Panc1 (cell line): ENCODE measurements at regions not wholly inside any gene's neighbourhood (a gene's known extent, or its start where the extent isn't known, plus 50 kb on each side); places are given as distances from the start of the nearest gene placed in this dataset.

Experiments
- ATAC-seq: fragments of 200-7000 bp; cut with Tn5 transposase; 2 replicates; pipeline ENCODE4 v1.9.1; 2020; ENCODE audit warnings: mild to moderate bottlenecking, moderate library complexity
- BruUV-seq: library from RNA; stranded (reverse); fragments of 400-500 nt; replicated peaks from 2 replicates; lab custom pipeline; 2021; lab: Mats Ljungman, UMichigan
- CTCF ChIA-PET: fragments of 300-600 bp; sonication (Branson Sonifier 250); formaldehyde crosslinking; loops from one replicate; lab custom pipeline; 2022; ENCODE audit warnings: antibody characterized with exemption; lab: Charles Lee
- POLR2A ChIA-PET: fragments of 300-600 bp; sonication (Branson Sonifier 250); formaldehyde crosslinking; loops from one replicate; lab custom pipeline; 2022; ENCODE audit warnings: antibody characterized with exemption; lab: Charles Lee
- DNase-seq: peaks from one replicate; pipeline ENCODE4 v3.0.0-alpha.2; 2010; ENCODE audit warnings: low read depth, low spot score
- H3K27ac ChIP-seq: 2 replicates; pipeline ENCODE4 v1.5.1; 2011; ENCODE audit warnings: mild to moderate bottlenecking, low read length, inconsistent platforms
- H3K27me3 ChIP-seq: fragments of 200-500 bp; sonication (Bioruptor generic); 2 replicates; pipeline ENCODE4 v1.6.0; 2014; ENCODE audit warnings: low read length, inconsistent platforms; ENCODE audit not compliant: control insufficient read depth, insufficient read depth
- H3K36me3 ChIP-seq: fragments of 200-500 bp; sonication (Bioruptor generic); 2 replicates; pipeline ENCODE4 v1.5.1; 2014; ENCODE audit warnings: inconsistent platforms, mild to moderate bottlenecking, low read length, moderate library complexity; ENCODE audit not compliant: control insufficient read depth, insufficient read depth
- H3K4me1 ChIP-seq: 2 replicates; pipeline ENCODE4 v1.5.1; 2011; ENCODE audit warnings: inconsistent platforms, mild to moderate bottlenecking, low read length, moderate library complexity; ENCODE audit not compliant: control insufficient read depth, insufficient read depth
- H3K4me3 ChIP-seq, 2 experiments: 2 replicates each; pipeline ENCODE4 v1.5.1; 2011 to 2012; ENCODE audit warnings: low read depth in 2 of 2, low read length in 2 of 2, mild to moderate bottlenecking in 2 of 2, inconsistent platforms in 1 of 2, moderate library complexity in 1 of 2
- H3K9me3 ChIP-seq: fragments of 200-500 bp; sonication (Bioruptor generic); 2 replicates; pipeline ENCODE4 v1.5.1; 2014; ENCODE audit warnings: low read depth, mild to moderate bottlenecking, inconsistent platforms, low read length, moderate library complexity; ENCODE audit not compliant: control insufficient read depth, insufficient read depth
- POLR2AphosphoS5 ChIP-seq: IDR thresholded peaks from 2 replicates; pipeline ENCODE4 v1.6.1; 2012; ENCODE audit warnings: mild to moderate bottlenecking, low read depth, low read length, moderate library complexity
- SIN3A ChIP-seq: IDR thresholded peaks from 2 replicates; pipeline ENCODE4 v1.6.1; 2012; ENCODE audit warnings: low read depth, mild to moderate bottlenecking, low read length, moderate library complexity, borderline replicate concordance; ENCODE audit not compliant: insufficient read depth
- TCF7L2 ChIP-seq: IDR thresholded peaks from 2 replicates; pipeline ENCODE4 v1.6.1; 2011; ENCODE audit warnings: mild to moderate bottlenecking, low read depth, low read length, inconsistent platforms
- in situ Hi-C: cut with HindIII; loops from 2 replicates; pipeline ENCODE4 v1.10.0; 2016; ENCODE audit warnings: low sequenced_read_pairs, low pct_unique_long_range_greater_than_20kb
- intact Hi-C: fragments of 100-400 bp; cut with micrococcal nuclease; formaldehyde crosslinking; loops from one replicate; pipeline ENCODE4 v1.10.0; 2022; ENCODE audit not compliant: unreplicated experiment
- TF ChIP-seq, protein P1 (sequence below): fragments of 450-650 bp; IDR thresholded peaks from 2 replicates; pipeline ENCODE4 v1.5.1; 2017; ENCODE audit warnings: mild to moderate bottlenecking
- TF ChIP-seq, protein P2 (sequence below), 2 experiments: IDR thresholded peaks; 2 replicates each; pipeline ENCODE4 v1.6.1; 2011 to 2012; ENCODE audit warnings: low read depth in 2 of 2, control low read depth in 1 of 2, low read length in 1 of 2, mild to moderate bottlenecking in 1 of 2, moderate library complexity in 1 of 2; ENCODE audit not compliant: insufficient read depth in 1 of 2

DNA sequence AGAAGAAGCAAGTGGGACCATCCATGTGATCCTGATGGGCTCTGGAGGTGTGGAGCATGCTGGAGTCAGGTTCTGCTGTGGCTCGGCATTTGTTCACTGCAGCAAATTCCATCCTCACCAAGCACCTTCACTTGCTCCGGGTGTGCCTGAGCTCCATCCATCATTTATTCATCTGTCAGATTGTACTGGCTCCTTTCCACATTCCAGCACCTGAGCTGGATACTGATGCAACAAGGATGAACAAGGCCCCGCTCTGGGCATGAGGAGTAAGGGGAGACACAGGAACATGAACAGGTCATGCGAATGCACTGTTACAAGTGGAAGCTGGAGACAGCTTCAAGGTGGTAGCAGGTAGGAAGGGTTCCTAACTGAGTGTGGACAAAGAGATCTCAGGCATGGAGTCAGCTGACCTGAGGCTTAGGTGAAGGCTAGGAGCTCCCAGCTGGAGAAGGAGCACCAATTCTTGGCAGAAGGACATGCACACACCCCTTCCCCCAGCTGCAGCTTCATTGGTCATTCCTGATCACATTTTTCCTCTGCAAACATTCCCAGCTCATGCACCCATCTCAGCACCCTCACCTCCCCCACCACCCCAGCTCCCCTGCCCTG, 133.7 kb upstream of the ZMIZ1 start:
- DNase-seq: no peak

DNA sequence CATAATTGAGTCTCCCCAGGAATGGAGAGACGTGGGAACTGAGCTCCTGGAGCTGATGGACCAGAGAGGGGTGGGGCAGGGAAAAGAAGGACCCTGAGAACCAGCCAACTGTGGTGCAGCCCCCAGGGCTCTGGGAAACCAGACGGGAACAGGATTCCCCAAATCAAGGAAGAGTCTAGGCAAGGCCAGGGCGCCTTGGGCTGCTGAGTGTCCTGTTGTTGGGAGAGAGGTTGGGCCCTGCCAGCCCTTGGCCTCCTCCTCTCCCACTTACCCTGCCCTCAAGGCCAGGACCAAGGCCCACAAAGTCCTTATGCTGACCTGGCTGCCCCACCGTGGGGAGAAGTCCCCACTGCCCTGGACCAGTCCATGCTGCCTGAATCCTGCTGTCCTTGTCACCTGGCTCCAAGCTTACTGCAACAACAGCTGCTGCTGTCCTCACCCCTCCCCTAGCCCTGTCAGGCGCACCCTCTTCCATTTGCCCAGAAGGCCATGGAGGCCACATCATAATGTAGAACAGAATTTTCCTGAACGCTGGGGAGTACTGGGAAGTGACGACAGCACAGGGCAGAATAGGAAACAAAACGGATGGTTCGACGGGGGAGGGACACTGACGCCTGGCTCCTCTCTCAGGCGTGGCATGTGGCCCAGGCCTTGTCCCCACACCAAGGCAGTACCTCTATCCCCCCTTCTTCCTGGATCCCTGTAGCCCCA, 132.9 kb upstream of the ZMIZ1 start:
- Histone ChIP-seq H3K4me1 (no peaks in the 10 kb centered on the region), H3K36me3 (no peaks in the 10 kb centered on the region), H3K27me3 (no peaks in the 10 kb centered on the region), H3K27ac (no peak overlapping the region), H3K4me3 (no peak overlapping the region), H3K9me3 (no peaks in the 10 kb centered on the region)
- in situ Hi-C loops (no loop called here), intact Hi-C loops (no loop called here)
- no TSS peak for BruUV-seq
- no peak for DNase-seq
- CTCF ChIA-PET: no interaction called here
- TF ChIP-seq, protein P1, sequence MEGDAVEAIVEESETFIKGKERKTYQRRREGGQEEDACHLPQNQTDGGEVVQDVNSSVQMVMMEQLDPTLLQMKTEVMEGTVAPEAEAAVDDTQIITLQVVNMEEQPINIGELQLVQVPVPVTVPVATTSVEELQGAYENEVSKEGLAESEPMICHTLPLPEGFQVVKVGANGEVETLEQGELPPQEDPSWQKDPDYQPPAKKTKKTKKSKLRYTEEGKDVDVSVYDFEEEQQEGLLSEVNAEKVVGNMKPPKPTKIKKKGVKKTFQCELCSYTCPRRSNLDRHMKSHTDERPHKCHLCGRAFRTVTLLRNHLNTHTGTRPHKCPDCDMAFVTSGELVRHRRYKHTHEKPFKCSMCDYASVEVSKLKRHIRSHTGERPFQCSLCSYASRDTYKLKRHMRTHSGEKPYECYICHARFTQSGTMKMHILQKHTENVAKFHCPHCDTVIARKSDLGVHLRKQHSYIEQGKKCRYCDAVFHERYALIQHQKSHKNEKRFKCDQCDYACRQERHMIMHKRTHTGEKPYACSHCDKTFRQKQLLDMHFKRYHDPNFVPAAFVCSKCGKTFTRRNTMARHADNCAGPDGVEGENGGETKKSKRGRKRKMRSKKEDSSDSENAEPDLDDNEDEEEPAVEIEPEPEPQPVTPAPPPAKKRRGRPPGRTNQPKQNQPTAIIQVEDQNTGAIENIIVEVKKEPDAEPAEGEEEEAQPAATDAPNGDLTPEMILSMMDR: no peak
- TF ChIP-seq, protein P2, sequence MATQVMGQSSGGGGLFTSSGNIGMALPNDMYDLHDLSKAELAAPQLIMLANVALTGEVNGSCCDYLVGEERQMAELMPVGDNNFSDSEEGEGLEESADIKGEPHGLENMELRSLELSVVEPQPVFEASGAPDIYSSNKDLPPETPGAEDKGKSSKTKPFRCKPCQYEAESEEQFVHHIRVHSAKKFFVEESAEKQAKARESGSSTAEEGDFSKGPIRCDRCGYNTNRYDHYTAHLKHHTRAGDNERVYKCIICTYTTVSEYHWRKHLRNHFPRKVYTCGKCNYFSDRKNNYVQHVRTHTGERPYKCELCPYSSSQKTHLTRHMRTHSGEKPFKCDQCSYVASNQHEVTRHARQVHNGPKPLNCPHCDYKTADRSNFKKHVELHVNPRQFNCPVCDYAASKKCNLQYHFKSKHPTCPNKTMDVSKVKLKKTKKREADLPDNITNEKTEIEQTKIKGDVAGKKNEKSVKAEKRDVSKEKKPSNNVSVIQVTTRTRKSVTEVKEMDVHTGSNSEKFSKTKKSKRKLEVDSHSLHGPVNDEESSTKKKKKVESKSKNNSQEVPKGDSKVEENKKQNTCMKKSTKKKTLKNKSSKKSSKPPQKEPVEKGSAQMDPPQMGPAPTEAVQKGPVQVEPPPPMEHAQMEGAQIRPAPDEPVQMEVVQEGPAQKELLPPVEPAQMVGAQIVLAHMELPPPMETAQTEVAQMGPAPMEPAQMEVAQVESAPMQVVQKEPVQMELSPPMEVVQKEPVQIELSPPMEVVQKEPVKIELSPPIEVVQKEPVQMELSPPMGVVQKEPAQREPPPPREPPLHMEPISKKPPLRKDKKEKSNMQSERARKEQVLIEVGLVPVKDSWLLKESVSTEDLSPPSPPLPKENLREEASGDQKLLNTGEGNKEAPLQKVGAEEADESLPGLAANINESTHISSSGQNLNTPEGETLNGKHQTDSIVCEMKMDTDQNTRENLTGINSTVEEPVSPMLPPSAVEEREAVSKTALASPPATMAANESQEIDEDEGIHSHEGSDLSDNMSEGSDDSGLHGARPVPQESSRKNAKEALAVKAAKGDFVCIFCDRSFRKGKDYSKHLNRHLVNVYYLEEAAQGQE (IDR thresholded peaks at IDR 0.05; ENCODE audit: insufficient read depth in 1 of 2, low read depth in 2 of 2, low read length in 1 of 2): no peak
- no peak for TF ChIP-seq SIN3A
- no peak for TF ChIP-seq TCF7L2
- no peak for TF ChIP-seq POLR2AphosphoS5
- POLR2A ChIA-PET: interaction anchor here (0.5 kb wide), 1 partner anchor 221 kb away, joined by 3 read pairs; no protein-coding TSS in a partner anchor
- ATAC-seq: no peak

More for the DNA sequence above, 133.7 kb upstream of the ZMIZ1 start:
- H3K4me3 ChIP-seq: no peak overlapping the region
- intact Hi-C loops (no loop called here), in situ Hi-C loops (no loop called here)
- no peak for TF ChIP-seq TCF7L2
- TF ChIP-seq, protein P2 (IDR thresholded peaks at IDR 0.05; ENCODE audit: insufficient read depth in 1 of 2, low read depth in 2 of 2, low read length in 1 of 2): no peak
- TF ChIP-seq POLR2AphosphoS5: no peak
- no peak for TF ChIP-seq SIN3A
- TF ChIP-seq, protein P1: no peak
- H3K36me3 ChIP-seq: no peaks in the 10 kb centered on the region
- POLR2A ChIA-PET: interaction anchor here (0.5 kb wide), 1 partner anchor 222 kb away, joined by 3 read pairs; no protein-coding TSS in a partner anchor
- CTCF ChIA-PET: no interaction called here
- no peak for ATAC-seq
- no peaks in the 10 kb centered on the region for H3K4me1 ChIP-seq
- no TSS peak for BruUV-seq
- no peaks in the 10 kb centered on the region for H3K27me3 ChIP-seq
- H3K27ac ChIP-seq: no peak overlapping the region
- H3K9me3 ChIP-seq: no peaks in the 10 kb centered on the region
